ENCODE measurements at regions not wholly inside any gene's neighbourhood (a gene's known extent, or its start where the extent isn't known, plus 50 kb on each side); places are given as distances from the start of the nearest gene placed in this dataset.

DNA sequence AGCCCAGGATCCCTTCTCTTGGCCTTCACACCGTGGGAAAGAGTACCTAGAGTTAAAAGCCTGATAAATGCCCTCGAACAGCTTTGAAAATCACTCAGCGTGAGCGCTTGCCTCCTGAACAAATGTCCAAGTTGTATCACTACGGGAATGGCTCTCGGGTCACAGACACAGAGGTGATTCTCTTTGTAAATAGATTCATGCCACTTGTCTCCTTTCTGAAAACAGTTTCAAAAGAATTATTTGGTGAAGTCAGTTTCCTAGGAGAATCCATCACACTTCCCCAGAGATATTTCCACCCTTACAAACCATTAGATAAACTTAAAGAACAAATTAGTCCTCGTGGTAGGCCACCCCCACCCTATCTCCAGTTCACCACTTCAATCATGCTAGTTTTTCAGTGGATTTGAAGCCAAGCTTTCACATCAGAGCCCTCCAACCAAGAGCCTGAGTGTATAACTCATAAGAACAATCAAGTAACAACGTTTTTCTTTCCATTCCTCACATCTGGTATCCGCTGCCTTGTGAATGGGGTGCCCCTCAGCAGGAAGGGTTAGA lies 132.9 kb downstream of the SLC30A10 start:
- no peak overlapping the region for H2AFZ ChIP-seq (ENCODE audit: low read length)
- H3K9me3 ChIP-seq (ENCODE audit: low read length): no peaks in the 10 kb centered on the region
- no peak for DNase-seq
- no peak for ATAC-seq
- no peaks in the 10 kb centered on the region for H3F3A ChIP-seq (ENCODE audit: low read length, unreplicated experiment)
- peaks cover 27% of the 10 kb centered on the region for H3K4me1 ChIP-seq (ENCODE audit: insufficient read depth, low read length)
- H3K79me2 ChIP-seq (ENCODE audit: low read length): no peaks in the 10 kb centered on the region
- intact Hi-C loops (cut with micrococcal nuclease): no loop called here
- H3K9ac ChIP-seq (ENCODE audit: low read length): no peak overlapping the region
- H3K36me3 ChIP-seq (ENCODE audit: low read depth, low read length): no peaks in the 10 kb centered on the region
- TF ChIP-seq EZH2phosphoT487 (IDR thresholded peaks at IDR 0.05; ENCODE audit: borderline replicate concordance, low read length): no peak
- no peak for TF ChIP-seq EZH2 (IDR thresholded peaks at IDR 0.05; ENCODE audit: low read length, unreplicated experiment)
- TF ChIP-seq, protein P1, sequence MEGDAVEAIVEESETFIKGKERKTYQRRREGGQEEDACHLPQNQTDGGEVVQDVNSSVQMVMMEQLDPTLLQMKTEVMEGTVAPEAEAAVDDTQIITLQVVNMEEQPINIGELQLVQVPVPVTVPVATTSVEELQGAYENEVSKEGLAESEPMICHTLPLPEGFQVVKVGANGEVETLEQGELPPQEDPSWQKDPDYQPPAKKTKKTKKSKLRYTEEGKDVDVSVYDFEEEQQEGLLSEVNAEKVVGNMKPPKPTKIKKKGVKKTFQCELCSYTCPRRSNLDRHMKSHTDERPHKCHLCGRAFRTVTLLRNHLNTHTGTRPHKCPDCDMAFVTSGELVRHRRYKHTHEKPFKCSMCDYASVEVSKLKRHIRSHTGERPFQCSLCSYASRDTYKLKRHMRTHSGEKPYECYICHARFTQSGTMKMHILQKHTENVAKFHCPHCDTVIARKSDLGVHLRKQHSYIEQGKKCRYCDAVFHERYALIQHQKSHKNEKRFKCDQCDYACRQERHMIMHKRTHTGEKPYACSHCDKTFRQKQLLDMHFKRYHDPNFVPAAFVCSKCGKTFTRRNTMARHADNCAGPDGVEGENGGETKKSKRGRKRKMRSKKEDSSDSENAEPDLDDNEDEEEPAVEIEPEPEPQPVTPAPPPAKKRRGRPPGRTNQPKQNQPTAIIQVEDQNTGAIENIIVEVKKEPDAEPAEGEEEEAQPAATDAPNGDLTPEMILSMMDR (conservative IDR thresholded peaks at IDR 0.05; ENCODE audit: low read depth, low read length): no peak
- ChIA-PET CTCF (no interaction called here), POLR2A (ENCODE audit: unreplicated experiment) (no interaction called here)
- no TSS peak for BruUV-seq (replicated peaks)
- no peaks in the 10 kb centered on the region for H4K20me1 ChIP-seq (ENCODE audit: low read length)
- H3K9me2 ChIP-seq (replicated peaks; ENCODE audit: low read length): no peaks in the 10 kb centered on the region
- no peak overlapping the region for H3K4me2 ChIP-seq (ENCODE audit: low read length)
- no peak overlapping the region for H3K4me3 ChIP-seq (ENCODE audit: low read length)
- H3K27ac ChIP-seq (ENCODE audit: low read length): no peak overlapping the region
- H3K27me3 ChIP-seq (ENCODE audit: low read length): no peaks in the 10 kb centered on the region

DNA sequence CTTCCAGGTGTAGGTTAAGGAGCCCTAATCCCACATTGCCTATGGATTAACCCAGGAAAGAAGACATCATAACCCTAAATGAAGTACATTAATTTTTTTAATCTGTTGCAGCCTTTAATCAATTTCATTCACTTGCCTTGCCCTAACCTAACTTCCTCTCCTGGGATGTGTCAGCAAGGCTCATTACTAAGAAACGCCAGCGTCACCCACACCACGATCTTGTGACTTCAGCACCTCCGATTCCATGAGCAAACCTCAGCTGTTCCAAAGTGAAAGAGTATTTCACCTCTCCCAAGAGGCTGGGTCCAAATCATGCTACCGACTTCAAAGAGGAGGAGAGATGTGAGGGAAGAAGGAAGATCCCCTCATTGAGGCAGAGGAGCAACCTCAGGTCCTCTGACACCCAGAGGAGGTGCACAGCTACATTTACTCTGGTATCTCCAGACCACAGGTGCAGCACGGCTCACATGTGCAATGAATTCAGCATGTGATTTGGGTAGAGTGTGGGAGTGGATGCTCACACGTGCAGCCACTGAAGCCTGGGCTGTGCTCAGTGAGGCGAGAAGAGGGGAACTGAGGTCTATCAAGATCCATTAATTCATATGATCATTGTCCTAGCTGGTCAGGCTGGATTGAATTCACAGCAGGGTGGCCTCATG lies 134.1 kb downstream of the SLC30A10 start:
- no peak for ATAC-seq
- Histone ChIP-seq H3K4me1 (ENCODE audit: insufficient read depth, low read length) (peaks cover 29% of the 10 kb centered on the region), H3K27me3 (ENCODE audit: low read length) (no peaks in the 10 kb centered on the region), H3K79me2 (ENCODE audit: low read length) (no peaks in the 10 kb centered on the region), H3K9me3 (ENCODE audit: low read length) (no peaks in the 10 kb centered on the region), H3K36me3 (ENCODE audit: low read depth, low read length) (no peaks in the 10 kb centered on the region), H3K9me2 (replicated peaks; ENCODE audit: low read length) (no peaks in the 10 kb centered on the region), H3F3A (ENCODE audit: low read length, unreplicated experiment) (no peaks in the 10 kb centered on the region), H3K4me3 (ENCODE audit: low read length) (no peak overlapping the region), H3K4me2 (ENCODE audit: low read length) (no peak overlapping the region), H3K27ac (ENCODE audit: low read length) (no peak overlapping the region), H4K20me1 (ENCODE audit: low read length) (no peaks in the 10 kb centered on the region), H2AFZ (ENCODE audit: low read length) (no peak overlapping the region), H3K9ac (ENCODE audit: low read length) (no peak overlapping the region)
- DNase-seq: no peak
- CTCF ChIA-PET: no interaction called here
- TF ChIP-seq, protein P1 (conservative IDR thresholded peaks at IDR 0.05; ENCODE audit: low read depth, low read length): no peak
- no peak for TF ChIP-seq EZH2 (IDR thresholded peaks at IDR 0.05; ENCODE audit: low read length, unreplicated experiment)
- TF ChIP-seq EZH2phosphoT487 (IDR thresholded peaks at IDR 0.05; ENCODE audit: borderline replicate concordance, low read length): no peak
- no TSS peak for BruUV-seq (replicated peaks)
- intact Hi-C loops (cut with micrococcal nuclease): no loop called here
- POLR2A ChIA-PET (ENCODE audit: unreplicated experiment): no interaction called here

DNA sequence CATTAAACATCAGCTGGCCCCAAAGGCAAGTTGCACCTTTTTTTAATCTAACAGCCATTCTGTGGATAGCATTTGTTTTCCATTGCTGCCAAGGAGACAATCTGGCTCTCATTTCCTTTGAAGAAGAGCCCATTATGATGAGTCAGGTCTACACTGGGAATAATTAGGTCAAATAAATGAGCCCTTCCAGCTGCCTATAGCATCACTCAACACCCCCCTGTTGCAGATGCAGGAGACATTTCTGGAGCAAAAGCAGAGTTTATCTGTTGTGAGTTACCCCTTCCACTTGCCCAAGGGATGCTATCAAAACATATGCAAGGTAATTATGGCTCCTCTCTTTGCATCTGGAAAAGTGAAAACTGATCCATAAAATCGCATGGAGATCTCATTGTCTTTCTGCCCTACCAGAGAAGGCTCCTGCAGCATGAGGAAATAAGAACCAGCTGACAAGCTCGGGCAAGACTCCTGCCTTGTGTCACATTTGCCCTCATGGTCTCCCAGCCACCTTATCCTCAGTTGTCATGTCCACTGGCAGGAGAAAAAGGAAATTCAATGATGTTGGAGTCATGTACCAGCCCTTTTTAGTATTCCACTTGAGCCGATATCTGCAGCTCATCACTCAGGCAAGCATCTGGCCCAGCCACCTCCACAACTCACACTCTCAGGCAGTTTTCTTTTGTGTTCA lies 135.9 kb downstream of the SLC30A10 start:
- Histone ChIP-seq H3K9me2 (replicated peaks; ENCODE audit: low read length) (no peaks in the 10 kb centered on the region), H3K27ac (ENCODE audit: low read length) (no peak overlapping the region), H3K4me2 (ENCODE audit: low read length) (no peak overlapping the region), H3K9ac (ENCODE audit: low read length) (no peak overlapping the region), H3F3A (ENCODE audit: low read length, unreplicated experiment) (no peaks in the 10 kb centered on the region), H3K9me3 (ENCODE audit: low read length) (no peaks in the 10 kb centered on the region), H3K4me1 (ENCODE audit: insufficient read depth, low read length) (peaks cover 16% of the 10 kb centered on the region), H3K36me3 (ENCODE audit: low read depth, low read length) (no peaks in the 10 kb centered on the region), H4K20me1 (ENCODE audit: low read length) (no peaks in the 10 kb centered on the region), H3K4me3 (ENCODE audit: low read length) (no peak overlapping the region), H3K79me2 (ENCODE audit: low read length) (no peaks in the 10 kb centered on the region), H3K27me3 (ENCODE audit: low read length) (no peaks in the 10 kb centered on the region), H2AFZ (ENCODE audit: low read length) (no peak overlapping the region)
- no TSS peak for BruUV-seq (replicated peaks)
- ChIA-PET POLR2A (ENCODE audit: unreplicated experiment) (no interaction called here), CTCF (no interaction called here)
- no peak for ATAC-seq
- DNase-seq: no peak
- intact Hi-C loops (cut with micrococcal nuclease): no loop called here
- TF ChIP-seq, protein P1 (conservative IDR thresholded peaks at IDR 0.05; ENCODE audit: low read depth, low read length): no peak
- TF ChIP-seq EZH2 (IDR thresholded peaks at IDR 0.05; ENCODE audit: low read length, unreplicated experiment) (no peak), EZH2phosphoT487 (IDR thresholded peaks at IDR 0.05; ENCODE audit: borderline replicate concordance, low read length) (no peak)

Data from PC-3 (cell line).